Stimulated activated CD8-positive, alpha-beta memory T cell treated with anti-CD3 and anti-CD28 coated beads, Interleukin-7, amount 100 ng/mL, for 48 hours (primary cell): ENCODE measurements at regions not wholly inside any gene's neighbourhood (a gene's known extent, or its start where the extent isn't known, plus 50 kb on each side); places are given as distances from the start of the nearest gene placed in this dataset.
A peak's percentile ranks its signal among the peaks of the same experiment; 100 is the strongest.

ENCODE experiments used
- DNase-seq, 2 donors: peaks; one replicate each; pipeline ENCODE4 v3.0.0-alpha.2; 2020; ENCODE audit warnings: low read depth in 1 of 2; ENCODE audit errors: extremely low read depth in 1 of 2

DNA sequence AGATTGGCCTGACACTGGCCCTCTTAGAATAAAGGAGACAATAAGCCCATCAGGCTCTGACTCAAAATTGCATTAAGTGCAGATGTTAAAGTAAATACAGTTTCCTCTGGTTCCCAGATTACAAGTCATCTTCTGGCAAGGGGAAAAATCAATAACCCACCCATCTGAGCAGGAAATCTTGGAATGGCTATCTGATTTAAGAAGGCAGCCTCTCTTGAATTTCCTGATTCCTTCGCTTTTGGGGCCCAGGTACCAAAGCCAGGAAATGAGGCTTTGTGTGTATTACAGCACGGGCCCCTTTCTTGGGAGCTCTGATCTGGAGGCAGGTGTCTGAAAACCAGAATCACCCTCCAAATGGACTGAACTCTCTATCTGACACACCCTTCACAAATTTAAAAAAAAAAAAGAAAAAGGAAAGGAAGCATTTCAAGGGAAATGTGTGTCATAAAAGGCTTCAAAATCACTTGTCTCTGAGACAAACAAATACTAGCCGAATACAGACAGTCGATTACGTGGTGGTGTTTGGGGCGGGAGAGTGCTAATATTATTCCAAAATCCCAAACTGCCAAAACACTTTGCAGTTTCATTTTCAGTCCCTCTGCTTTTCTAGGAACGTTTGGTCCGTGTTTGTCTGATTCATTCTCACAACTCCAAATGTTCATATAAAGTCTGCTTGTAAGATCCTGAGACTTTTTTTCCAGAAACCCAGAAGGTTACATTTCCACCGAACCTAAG lies 240.9 kb upstream of the CAMK1G start:
- DNase-seq = no peak

- DNase-seq = no peak
These were observed 240.0 kb upstream of the CAMK1G start for GRCh38 chr1:209343511-209343910.

- no peak for DNase-seq
These were observed 239.4 kb upstream of the CAMK1G start for GRCh38 chr1:209344156-209344555.

DNA sequence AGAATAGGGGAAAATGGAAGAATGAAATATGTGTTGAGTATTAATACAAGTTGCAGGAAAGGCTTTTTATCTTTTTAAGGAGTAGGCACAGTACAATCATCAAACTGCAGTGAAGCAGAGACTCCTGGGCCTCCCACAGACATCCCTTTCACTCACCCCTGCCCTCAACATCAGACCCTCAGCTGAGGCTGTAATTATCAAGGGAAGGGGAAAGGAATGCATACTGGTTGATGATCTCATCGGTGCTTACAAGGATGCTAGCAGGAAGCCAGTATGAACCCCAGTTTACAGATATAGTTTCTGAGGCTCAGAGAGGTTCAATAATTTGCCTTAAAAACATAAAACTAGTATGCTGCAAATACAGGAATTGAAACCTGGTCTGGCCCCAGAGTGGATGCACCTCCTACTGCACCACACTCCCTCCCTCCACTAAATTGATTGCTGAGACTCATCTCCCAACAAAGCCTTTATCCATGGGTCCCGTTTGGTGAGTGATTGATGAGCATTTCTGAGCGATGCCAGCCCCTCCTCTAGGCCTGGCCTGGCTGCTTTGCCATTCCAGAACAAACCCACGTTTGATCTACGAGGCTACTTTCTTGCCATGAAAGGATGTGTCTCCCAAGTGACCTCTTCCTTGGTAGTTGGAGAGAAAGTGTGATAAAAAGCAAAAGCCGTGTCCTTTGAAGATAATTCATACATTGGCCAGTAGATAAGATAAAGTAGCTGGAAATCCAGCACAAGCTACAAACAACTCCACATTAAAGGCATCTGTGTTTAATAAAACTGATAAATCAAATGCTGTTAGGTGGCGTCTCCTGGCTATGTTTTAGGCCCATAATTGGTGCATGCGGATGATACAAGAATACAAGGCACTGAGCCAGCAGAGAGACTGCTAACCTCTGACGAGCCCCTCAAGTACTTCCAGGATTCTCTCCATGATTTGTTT lies 233.9 kb upstream of the CAMK1G start:
- no peak for DNase-seq

- no peak for DNase-seq
These were observed 230.5 kb upstream of the CAMK1G start for GRCh38 chr1:209353053-209353452.

DNA sequence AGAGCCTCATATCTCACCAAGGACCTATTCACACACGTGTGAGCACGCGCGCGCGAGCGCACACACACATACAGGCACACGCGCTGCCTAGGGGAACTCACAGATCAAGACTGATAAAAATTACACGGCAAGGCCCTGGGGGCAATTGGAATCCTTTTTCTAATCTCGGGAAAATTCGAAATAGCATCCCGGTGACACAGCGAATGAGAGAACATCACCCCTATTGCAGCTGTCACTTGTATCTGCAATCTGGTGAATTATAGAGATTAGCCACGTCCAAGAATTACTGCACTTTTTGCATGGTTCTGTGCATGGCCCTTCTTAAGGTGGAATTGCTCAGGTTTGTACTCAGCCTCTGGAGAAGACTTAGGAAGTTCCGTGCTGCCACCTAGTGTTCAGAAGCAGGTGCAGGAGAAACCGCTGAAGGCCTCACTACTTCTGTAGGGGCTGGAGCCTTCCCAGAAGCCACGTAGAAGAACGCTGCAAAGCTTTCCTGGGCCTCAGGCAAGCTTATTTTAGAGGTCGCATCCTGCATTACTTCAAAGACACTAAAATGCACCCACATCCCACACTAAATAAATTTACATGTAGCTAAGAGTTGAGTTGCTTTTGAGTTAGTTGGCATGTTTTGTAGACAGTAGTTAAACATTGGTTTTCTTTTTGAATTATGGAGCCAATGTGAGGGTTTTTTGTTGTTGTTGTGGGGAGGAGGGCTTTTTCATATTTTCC lies 229.2 kb upstream of the CAMK1G start:
- peak; percentile 1 to 31 for DNase-seq

GRCh38 chr1:209354840-209355165 lies 228.7 kb upstream of the CAMK1G start:
- no peak for DNase-seq

DNA sequence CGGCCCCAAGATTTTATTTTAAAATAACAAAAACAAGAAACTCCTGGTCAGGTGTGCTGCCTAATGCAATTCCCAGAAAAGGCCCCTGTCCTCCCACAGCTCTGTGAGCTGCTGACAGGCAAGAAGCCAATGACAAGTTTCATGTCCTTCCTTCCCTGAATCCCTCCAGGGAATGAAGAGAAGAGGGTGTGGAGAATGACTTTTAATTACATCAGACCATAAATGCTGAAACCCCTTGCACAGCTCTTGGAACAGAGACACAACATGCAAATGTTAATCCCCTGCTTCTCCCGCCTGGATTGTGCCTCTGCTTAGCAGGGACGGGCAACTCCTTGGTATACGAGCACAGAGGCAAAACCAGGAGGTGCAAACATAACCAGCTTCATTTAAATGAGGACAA lies 228.1 kb upstream of the CAMK1G start:
- DNase-seq = no peak

- DNase-seq = no peak
These were observed 226.5 kb upstream of the CAMK1G start for GRCh38 chr1:209356976-209357377.

- DNase-seq = no peak
These were observed 220.4 kb upstream of the CAMK1G start for GRCh38 chr1:209363112-209363511.

GRCh38 chr1:209364716-209365115 lies 218.8 kb upstream of the CAMK1G start:
- no peak for DNase-seq

GRCh38 chr1:209367061-209367772 lies 216.3 kb upstream of the CAMK1G start:
- DNase-seq = no peak

DNA sequence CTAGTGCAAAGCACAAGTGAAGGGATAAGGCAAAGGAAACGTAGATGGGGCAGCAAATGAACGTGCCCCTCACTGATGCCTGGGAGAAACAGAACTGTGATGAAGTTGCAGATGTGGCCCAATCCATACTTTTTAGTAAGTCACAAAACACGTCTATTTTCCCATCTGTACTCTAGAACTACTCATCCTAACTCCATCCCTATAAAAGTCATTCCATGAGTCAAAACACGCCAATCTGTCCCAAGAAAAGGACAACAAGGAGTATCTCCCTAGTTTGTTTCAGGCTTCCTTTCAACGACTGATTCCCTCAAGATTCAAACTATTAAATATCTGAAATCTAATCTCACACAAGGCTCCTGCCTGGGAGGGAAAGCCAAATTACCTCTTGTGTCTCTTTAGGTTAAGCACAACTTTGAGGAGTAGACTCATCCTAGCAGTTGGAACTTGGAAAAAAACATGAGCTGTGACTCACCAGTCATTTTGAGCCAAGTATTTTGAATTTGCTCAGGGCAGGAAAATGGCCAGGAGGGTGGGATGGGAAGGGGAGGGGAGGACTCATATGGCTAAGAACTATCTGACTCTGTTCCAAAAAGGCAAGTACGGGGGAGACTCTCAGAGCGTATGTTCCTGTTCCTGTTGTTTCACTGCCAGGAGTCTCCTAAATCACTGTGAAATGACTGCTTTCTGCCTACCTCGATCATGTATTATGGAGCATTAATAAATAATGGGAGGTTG lies 214.5 kb upstream of the CAMK1G start:
- DNase-seq = no peak

GRCh38 chr1:209370241-209370995 lies 213.1 kb upstream of the CAMK1G start:
- DNase-seq = no peak

- no peak for DNase-seq
These were observed 208.4 kb upstream of the CAMK1G start for GRCh38 chr1:209375097-209375496.

DNA sequence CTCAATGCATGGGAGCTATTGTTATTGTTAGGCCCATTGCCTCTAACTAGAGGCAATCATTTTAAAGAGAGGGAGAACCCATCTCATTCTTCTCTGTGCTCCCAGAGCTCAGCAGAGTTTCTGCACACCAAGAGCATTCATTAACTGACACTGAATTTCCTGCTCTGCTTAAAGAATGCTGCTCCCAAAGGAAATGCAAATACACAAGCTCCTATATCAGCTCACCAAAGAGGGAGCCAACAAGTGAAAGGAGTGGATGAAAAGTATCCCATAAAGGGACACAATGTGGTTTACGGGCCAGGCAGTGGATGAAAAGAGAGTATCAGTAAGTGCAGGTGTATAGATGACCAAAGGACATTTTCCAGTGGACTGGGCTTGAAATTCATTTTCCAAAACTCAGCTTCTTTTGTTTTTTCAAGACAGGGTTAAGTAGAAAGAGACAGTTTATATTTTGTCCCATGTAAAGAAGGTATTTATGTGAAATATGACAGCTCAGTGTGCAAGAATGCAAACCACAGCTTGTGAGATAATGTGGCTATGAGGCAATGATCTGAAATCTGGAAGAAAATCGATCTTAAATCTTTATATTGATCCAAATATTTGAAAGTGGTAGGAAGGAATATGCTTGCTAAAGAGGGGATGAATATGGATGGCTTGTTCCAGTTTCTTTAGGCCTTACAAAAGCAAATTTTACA lies 207.7 kb upstream of the CAMK1G start:
- DNase-seq = no peak

- no peak for DNase-seq
These were observed 206.7 kb upstream of the CAMK1G start for GRCh38 chr1:209376774-209377173.

DNA sequence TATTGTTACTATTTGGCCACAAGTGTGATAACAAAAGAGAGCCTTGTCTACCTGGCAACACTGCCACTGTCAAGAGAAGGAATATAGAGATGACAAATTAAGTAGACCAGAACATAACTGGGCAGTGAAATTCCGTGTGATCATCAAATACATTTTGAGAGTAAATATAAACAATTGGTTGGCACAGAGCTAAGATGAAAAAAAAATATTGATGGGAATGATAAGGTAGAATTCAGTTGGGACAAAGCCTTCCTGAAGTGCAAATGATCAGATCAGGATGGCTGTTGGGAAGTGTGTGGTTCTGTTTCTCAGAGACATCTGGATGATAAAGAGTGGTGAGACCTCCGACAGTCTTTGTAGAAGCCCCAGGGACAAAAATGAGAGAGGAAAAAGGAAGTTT lies 205.5 kb upstream of the CAMK1G start:
- DNase-seq = no peak

- no peak for DNase-seq
These were observed 204.2 kb upstream of the CAMK1G start for GRCh38 chr1:209379280-209379679.
